ENCODE measurements at regions not wholly inside any gene's neighbourhood (a gene's known extent, or its start where the extent isn't known, plus 50 kb on each side); places are given as distances from the start of the nearest gene placed in this dataset.
A peak's percentile ranks its signal among the peaks of the same experiment; 100 is the strongest.
"Not testable (repeated sequence)": the region's sequence is repeated elsewhere in the genome, so short reads cannot be mapped to it uniquely, and the experiment has no call there.

GRCh38 chr5:18652404-18653215, 1018.4 kb downstream of the TAF11L14 start:
- no peak for DNase-seq
- Mint-ChIP-seq H3K4me3 (no peak overlapping the region), H3K4me1 (ENCODE audit: low read depth in 2 of 2) (no peaks in the 10 kb centered on the region), H3K27ac (no peak overlapping the region), H3K36me3 (ENCODE audit: insufficient read depth) (no peaks in the 10 kb centered on the region), H3K27me3 (no peaks in the 10 kb centered on the region), H3K9me3 (peaks cover 3 to 24% of the 10 kb centered on the region in 2 donors)
- ATAC-seq (replicated peaks) = no peak

- Mint-ChIP-seq H3K4me1 (ENCODE audit: low read depth in 2 of 2) (no peaks in the 10 kb centered on the region), H3K9me3 (peaks cover 3 to 23% of the 10 kb centered on the region in 2 donors), H3K27me3 (no peaks in the 10 kb centered on the region), H3K4me3 (no peak overlapping the region), H3K36me3 (ENCODE audit: insufficient read depth) (no peaks in the 10 kb centered on the region), H3K27ac (no peak overlapping the region)
- DNase-seq (no peak), ATAC-seq (replicated peaks) (no peak)
These were observed 1019.0 kb downstream of the TAF11L14 start for GRCh38 chr5:18653216-18653752.

GRCh38 chr5:18660511-18660910, 1026.3 kb downstream of the TAF11L14 start:
- no peaks in the 10 kb centered on the region for H3K4me1 Mint-ChIP-seq (ENCODE audit: low read depth in 2 of 2)
- no peaks in the 10 kb centered on the region for H3K9me3 Mint-ChIP-seq
- H3K27ac Mint-ChIP-seq = no peak overlapping the region
- DNase-seq = no peak
- no peaks in the 10 kb centered on the region for H3K36me3 Mint-ChIP-seq (ENCODE audit: insufficient read depth)
- no peaks in the 10 kb centered on the region for H3K27me3 Mint-ChIP-seq
- no peak overlapping the region for H3K4me3 Mint-ChIP-seq
- no peak for ATAC-seq (replicated peaks)

GRCh38 chr5:18662231-18662630, 1028.0 kb downstream of the TAF11L14 start:
- no peak overlapping the region for H3K27ac Mint-ChIP-seq
- H3K36me3 Mint-ChIP-seq (ENCODE audit: insufficient read depth) = no peaks in the 10 kb centered on the region
- H3K4me1 Mint-ChIP-seq (ENCODE audit: low read depth in 2 of 2) = no peaks in the 10 kb centered on the region
- H3K4me3 Mint-ChIP-seq = no peak overlapping the region
- H3K9me3 Mint-ChIP-seq = no peaks in the 10 kb centered on the region
- DNase-seq (no peak), ATAC-seq (replicated peaks) (no peak)
- no peaks in the 10 kb centered on the region for H3K27me3 Mint-ChIP-seq

GRCh38 chr5:18674212-18674611, 1040.0 kb downstream of the TAF11L14 start:
- peaks cover 6 to 14% of the 10 kb centered on the region in 2 donors for H3K27me3 Mint-ChIP-seq
- H3K4me3 Mint-ChIP-seq; DNase-seq; H3K4me1 Mint-ChIP-seq (ENCODE audit: low read depth in 2 of 2); H3K36me3 Mint-ChIP-seq (ENCODE audit: insufficient read depth); H3K9me3 Mint-ChIP-seq; ATAC-seq (replicated peaks); H3K27ac Mint-ChIP-seq: not testable (repeated sequence)

- H3K27ac Mint-ChIP-seq = no peak overlapping the region
- peaks cover 6 to 14% of the 10 kb centered on the region in 2 donors for H3K27me3 Mint-ChIP-seq
- ATAC-seq (replicated peaks) = no peak
- H3K4me3 Mint-ChIP-seq = no peak overlapping the region
- no peaks in the 10 kb centered on the region for H3K36me3 Mint-ChIP-seq (ENCODE audit: insufficient read depth)
- peaks cover 5 to 6% of the 10 kb centered on the region in 2 donors for H3K9me3 Mint-ChIP-seq
- no peak for DNase-seq
- no peaks in the 10 kb centered on the region for H3K4me1 Mint-ChIP-seq (ENCODE audit: low read depth in 2 of 2)
These were observed 1040.8 kb downstream of the TAF11L14 start for GRCh38 chr5:18675041-18675440.

- no peaks in the 10 kb centered on the region for H3K36me3 Mint-ChIP-seq (ENCODE audit: insufficient read depth)
- H3K4me3 Mint-ChIP-seq = no peak overlapping the region
- no peak overlapping the region for H3K27ac Mint-ChIP-seq
- DNase-seq (no peak), ATAC-seq (replicated peaks) (no peak)
- H3K27me3 Mint-ChIP-seq = no peaks in the 10 kb centered on the region
- no peaks in the 10 kb centered on the region for H3K4me1 Mint-ChIP-seq (ENCODE audit: low read depth in 2 of 2)
- no peaks in the 10 kb centered on the region for H3K9me3 Mint-ChIP-seq
These were observed 1052.0 kb downstream of the TAF11L14 start for GRCh38 chr5:18686253-18686652.

- Mint-ChIP-seq H3K9me3 (no peaks in the 10 kb centered on the region), H3K27ac (no peak overlapping the region), H3K36me3 (ENCODE audit: insufficient read depth) (no peaks in the 10 kb centered on the region), H3K4me1 (ENCODE audit: low read depth in 2 of 2) (no peaks in the 10 kb centered on the region), H3K4me3 (no peak overlapping the region), H3K27me3 (no peaks in the 10 kb centered on the region)
- ATAC-seq (replicated peaks) (no peak), DNase-seq (no peak)
These were observed 1053.2 kb downstream of the TAF11L14 start for GRCh38 chr5:18687429-18687828.

GRCh38 chr5:18699681-18700080, 1065.4 kb downstream of the TAF11L14 start:
- H3K36me3 Mint-ChIP-seq (ENCODE audit: insufficient read depth) = peaks cover 4% of the 10 kb centered on the region
- H3K27ac Mint-ChIP-seq = no peak overlapping the region
- H3K9me3 Mint-ChIP-seq = no peaks in the 10 kb centered on the region
- ATAC-seq (replicated peaks) = no peak
- H3K4me3 Mint-ChIP-seq = no peak overlapping the region
- no peak for DNase-seq
- H3K27me3 Mint-ChIP-seq = no peaks in the 10 kb centered on the region
- H3K4me1 Mint-ChIP-seq (ENCODE audit: low read depth in 2 of 2) = peaks cover 7 to 17% of the 10 kb centered on the region in 2 donors

GRCh38 chr5:18702821-18703220, 1068.6 kb downstream of the TAF11L14 start:
- no peak overlapping the region for H3K27ac Mint-ChIP-seq
- peaks cover 7% of the 10 kb centered on the region for H3K36me3 Mint-ChIP-seq (ENCODE audit: insufficient read depth)
- H3K9me3 Mint-ChIP-seq = no peaks in the 10 kb centered on the region
- H3K4me1 Mint-ChIP-seq (ENCODE audit: low read depth in 2 of 2) = peaks cover 7 to 21% of the 10 kb centered on the region in 2 donors
- no peak overlapping the region for H3K4me3 Mint-ChIP-seq
- ATAC-seq (replicated peaks) = no peak
- no peak for DNase-seq
- no peaks in the 10 kb centered on the region for H3K27me3 Mint-ChIP-seq

GRCh38 chr5:18712936-18713485, 1078.8 kb downstream of the TAF11L14 start:
- Mint-ChIP-seq H3K27me3 (no peaks in the 10 kb centered on the region), H3K4me3 (no peak overlapping the region), H3K27ac (no peak overlapping the region), H3K4me1 (ENCODE audit: low read depth in 2 of 2) (no peaks in the 10 kb centered on the region), H3K36me3 (ENCODE audit: insufficient read depth) (no peaks in the 10 kb centered on the region), H3K9me3 (no peaks in the 10 kb centered on the region)
- DNase-seq = no peak
- no peak for ATAC-seq (replicated peaks)

- Mint-ChIP-seq H3K9me3 (no peaks in the 10 kb centered on the region), H3K27ac (no peak overlapping the region), H3K4me1 (ENCODE audit: low read depth in 2 of 2) (peaks cover 7 to 20% of the 10 kb centered on the region in 2 donors), H3K4me3 (no peak overlapping the region), H3K36me3 (ENCODE audit: insufficient read depth) (no peaks in the 10 kb centered on the region), H3K27me3 (no peaks in the 10 kb centered on the region)
- DNase-seq = no peak
- ATAC-seq (replicated peaks) = no peak
These were observed 1085.7 kb downstream of the TAF11L14 start for GRCh38 chr5:18720002-18720401.

GRCh38 chr5:18732556-18733479, 1098.6 kb downstream of the TAF11L14 start:
- Mint-ChIP-seq H3K36me3 (ENCODE audit: insufficient read depth) (peaks cover 11% of the 10 kb centered on the region), H3K27ac (peak overlapping the region in 1 of 2 donors; percentile 27), H3K27me3 (no peaks in the 10 kb centered on the region), H3K9me3 (no peaks in the 10 kb centered on the region), H3K4me3 (no peak overlapping the region), H3K4me1 (ENCODE audit: low read depth in 2 of 2) (peaks cover 14 to 38% of the 10 kb centered on the region in 2 donors)
- ATAC-seq (replicated peaks) (no peak), DNase-seq (no peak)

Data from effector memory CD8-positive, alpha-beta T cell (primary cell).